HCT116 (cell line): ENCODE measurements at regions not wholly inside any gene's neighbourhood (a gene's known extent, or its start where the extent isn't known, plus 50 kb on each side); places are given as distances from the start of the nearest gene placed in this dataset.
"Not testable (repeated sequence)": the region's sequence is repeated elsewhere in the genome, so short reads cannot be mapped to it uniquely, and the experiment has no call there.

Experiments
- ATAC-seq: fragments of 200-7000 bp; cut with Tn5 transposase; 2 replicates; pipeline ENCODE4 v1.9.1; 2020; ENCODE audit warnings: mild to moderate bottlenecking, moderate library complexity
- BruUV-seq: library from RNA; stranded (reverse); fragments of 400-500 nt; replicated peaks from 2 replicates; lab custom pipeline; 2021; lab: Mats Ljungman, UMichigan
- CTCF ChIA-PET: fragments of 300-600 bp; sonication (Branson Sonifier 250); formaldehyde crosslinking; loops from one replicate; lab custom pipeline; 2021; ENCODE audit warnings: antibody characterized with exemption; lab: Charles Lee
- POLR2A ChIA-PET: fragments of 300-600, 350-600 bp; sonication (Branson Sonifier 250); formaldehyde crosslinking; loops from one replicate; lab custom pipeline; 2021; ENCODE audit warnings: antibody characterized with exemption; lab: Charles Lee
- RAD21 ChIA-PET, 2 experiments: fragments of 300-600 bp; sonication (Branson Sonifier 250); formaldehyde crosslinking; loops; one replicate each; lab custom pipeline; 2023; ENCODE audit warnings: low total read pairs in 2 of 2; ENCODE audit not compliant: uncharacterized antibody in 2 of 2, unreplicated experiment in 2 of 2, low non-redundant PET in 1 of 2; lab: Charles Lee
- DNase-seq: peaks from one replicate; pipeline ENCODE4 v3.0.0-alpha.2; 2010; ENCODE audit warnings: low read depth, low spot score
- H2AFZ ChIP-seq: fragments of 200-600 bp; shearing (Covaris generic), sonication (generic); 2 replicates; pipeline ENCODE4 v1.6.1; 2017; ENCODE audit warnings: low read depth, mixed run types, mixed read lengths, antibody characterized with exemption, low read length; ENCODE audit not compliant: poor library complexity, severe bottlenecking
- H3K27ac ChIP-seq: 2 replicates; pipeline ENCODE4 v1.5.1; 2012; ENCODE audit warnings: low read depth, low read length
- H3K27me3 ChIP-seq: fragments of 200-600 bp; sonication (generic); 2 replicates; pipeline ENCODE4 v1.6.1; 2016; ENCODE audit warnings: mixed run types, low read length, mixed read lengths; ENCODE audit not compliant: insufficient read depth
- H3K36me3 ChIP-seq, 2 experiments: fragments of 200-500 bp in 1 of 2; fragments of 200-600 bp in 1 of 2; sonication (Bioruptor generic) in 1 of 2; sonication (generic) in 1 of 2; 2 replicates each; pipeline versions ENCODE4 v1.5.1 to v1.6.1; 2014 to 2016; ENCODE audit warnings: low read length in 2 of 2, inconsistent platforms in 1 of 2, mixed read lengths in 1 of 2, mixed run types in 1 of 2; ENCODE audit not compliant: insufficient read depth in 2 of 2, control insufficient read depth in 1 of 2
- H3K4me1 ChIP-seq, 2 experiments: fragments of 200-600 bp in 1 of 2; sonication (generic) in 1 of 2; 2 replicates each; pipeline versions ENCODE4 v1.5.1 to v1.6.1; 2012 to 2017; ENCODE audit warnings: low read length in 2 of 2, inconsistent platforms in 1 of 2, mild to moderate bottlenecking in 1 of 2, mixed read lengths in 1 of 2, mixed run types in 1 of 2, moderate library complexity in 1 of 2; ENCODE audit not compliant: insufficient read depth in 2 of 2, control insufficient read depth in 1 of 2
- H3K4me2 ChIP-seq: fragments of 200-600 bp; sonication (generic); 2 replicates; pipeline ENCODE4 v1.6.1; 2017; ENCODE audit warnings: mixed run types, low read length, mixed read lengths
- H3K4me3 ChIP-seq, 2 experiments: fragments of 200-600 bp in 1 of 2; sonication (generic) in 1 of 2; replicated peaks in 1 of 2; 2 replicates each; pipeline ENCODE4 v1.5.1; 2011 to 2016; ENCODE audit warnings: low read length in 2 of 2, control low read depth in 1 of 2, low read depth in 1 of 2, mild to moderate bottlenecking in 1 of 2, mixed read lengths in 1 of 2, mixed run types in 1 of 2
- H3K79me2 ChIP-seq: fragments of 200-600 bp; sonication (generic); 2 replicates; pipeline ENCODE4 v1.6.1; 2017; ENCODE audit warnings: mild to moderate bottlenecking, mixed run types, low read length, moderate library complexity, mixed read lengths; ENCODE audit not compliant: insufficient read depth
- H3K9ac ChIP-seq: fragments of 200-600 bp; sonication (generic); 2 replicates; pipeline ENCODE4 v1.6.1; 2016; ENCODE audit warnings: low read length, mixed read lengths
- H3K9me2 ChIP-seq: fragments of 200-600 bp; sonication (generic), shearing (Covaris generic); 2 replicates; pipeline ENCODE4 v1.6.1; 2017; ENCODE audit warnings: mixed run types, mild to moderate bottlenecking, moderate library complexity; ENCODE audit not compliant: insufficient read depth
- H3K9me3 ChIP-seq, 2 experiments: fragments of 200-500 bp in 1 of 2; fragments of 200-600 bp in 1 of 2; sonication (Bioruptor generic) in 1 of 2; sonication (generic) in 1 of 2; 2 replicates each; pipeline ENCODE4 v1.6.1; 2014 to 2017; ENCODE audit warnings: low read length in 2 of 2, mixed read lengths in 2 of 2, inconsistent platforms in 1 of 2, low read depth in 1 of 2, mild to moderate bottlenecking in 1 of 2, mixed run types in 1 of 2, moderate library complexity in 1 of 2; ENCODE audit not compliant: control insufficient read depth in 1 of 2, insufficient read depth in 1 of 2
- H4K20me1 ChIP-seq: fragments of 200-600 bp; sonication (generic), shearing (Covaris generic); 2 replicates; pipeline ENCODE4 v1.6.1; 2017; ENCODE audit warnings: mixed run types, mild to moderate bottlenecking, moderate library complexity; ENCODE audit not compliant: insufficient read depth
- ATF3 ChIP-seq: IDR thresholded peaks from 2 replicates; pipeline ENCODE4 v1.6.1; 2012
- CBX3 ChIP-seq: IDR thresholded peaks from 2 replicates; pipeline ENCODE4 v1.6.1; 2012; ENCODE audit warnings: low read depth
- CTCF ChIP-seq, 3 experiments: fragments of 200-600 bp in 1 of 3; sonication (generic) in 1 of 3; IDR thresholded peaks in 2 of 3; conservative IDR thresholded peaks in 1 of 3; 2 replicates each; pipeline ENCODE4 v1.5.1; 2012 to 2017; ENCODE audit warnings: low read depth in 2 of 3, low read length in 2 of 3, antibody characterized with exemption in 1 of 3, borderline replicate concordance in 1 of 3, control low read depth in 1 of 3, mild to moderate bottlenecking in 1 of 3, mixed read lengths in 1 of 3, mixed run types in 1 of 3, moderate library complexity in 1 of 3; ENCODE audit not compliant: insufficient read depth in 1 of 3
- EGR1 ChIP-seq: IDR thresholded peaks from 2 replicates; pipeline ENCODE4 v1.6.1; 2012; ENCODE audit warnings: low read depth
- ELF1 ChIP-seq: IDR thresholded peaks from 2 replicates; pipeline ENCODE4 v1.6.1; 2012; ENCODE audit warnings: low read depth, borderline replicate concordance
- EZH2 ChIP-seq: fragments of 200-600 bp; sonication (generic); IDR thresholded peaks from 2 replicates; pipeline ENCODE4 v1.6.1; 2017; ENCODE audit warnings: antibody characterized with exemption, mixed run types
- EZH2phosphoT487 ChIP-seq: fragments of 200-600 bp; IDR thresholded peaks from 2 replicates; pipeline ENCODE4 v1.6.1; 2018; ENCODE audit warnings: antibody characterized with exemption, borderline replicate concordance
- FOSL1 ChIP-seq: IDR thresholded peaks from 2 replicates; pipeline ENCODE4 v1.6.1; 2012; ENCODE audit warnings: low read depth
- SIN3A ChIP-seq: IDR thresholded peaks from 2 replicates; pipeline ENCODE4 v1.6.1; 2012; ENCODE audit warnings: low read depth
- SRF ChIP-seq: IDR thresholded peaks from 2 replicates; pipeline ENCODE4 v1.6.1; 2012; ENCODE audit warnings: low read depth
- ZFX ChIP-seq: fragments of 450-650 bp; IDR thresholded peaks from 2 replicates; pipeline ENCODE4 v1.6.1; 2017
- intact Hi-C: fragments of 100-400 bp; cut with micrococcal nuclease; formaldehyde crosslinking; loops from 2 replicates; pipeline ENCODE4 v1.10.0; 2022

DNA sequence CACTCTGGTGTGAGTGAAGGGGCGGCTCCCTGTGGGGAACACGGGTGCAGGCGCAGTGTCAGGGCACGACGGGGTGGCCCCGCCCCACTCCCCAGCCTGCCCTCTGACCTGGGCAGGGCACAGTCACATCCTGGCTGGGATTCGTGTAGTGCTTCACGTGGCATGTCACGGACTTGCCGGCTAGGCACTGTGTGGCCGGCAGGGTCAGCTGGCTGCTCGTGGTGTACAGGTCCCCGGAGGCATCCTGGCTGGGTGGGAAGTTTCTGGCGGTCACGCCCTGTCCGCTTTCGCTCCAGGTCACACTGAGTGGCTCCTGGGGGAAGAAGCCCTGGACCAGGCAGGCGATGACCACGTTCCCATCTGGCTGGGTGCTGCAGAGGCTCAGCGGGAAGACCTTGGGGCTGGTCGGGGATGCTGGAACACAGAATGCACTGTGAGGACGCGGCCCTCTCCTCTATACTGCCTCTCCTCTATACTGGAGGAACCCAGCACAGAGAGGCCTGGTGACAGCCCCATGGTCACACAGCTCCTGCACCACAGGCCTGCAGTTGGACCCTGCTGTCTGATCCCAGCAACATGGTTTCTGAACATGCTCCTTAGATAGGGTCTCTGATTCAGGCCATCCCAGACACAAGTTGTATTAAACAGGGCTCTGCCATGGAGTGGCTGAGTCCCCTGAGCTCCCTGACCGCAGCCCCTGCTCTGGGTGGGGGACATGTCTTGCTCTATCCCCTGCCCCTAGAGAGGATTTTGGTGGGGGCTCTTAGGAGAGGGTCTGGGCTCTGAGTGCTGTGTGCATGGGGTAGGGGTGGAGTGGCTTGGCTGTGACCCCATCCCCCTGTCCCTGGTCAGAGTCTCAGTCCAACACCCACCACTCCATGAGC is 182.1 kb downstream of the TMEM121 start:
- H3K79me2 ChIP-seq, BruUV-seq, H3K4me3 ChIP-seq, H3K27ac ChIP-seq, POLR2A ChIA-PET, H4K20me1 ChIP-seq, H3K36me3 ChIP-seq, CTCF ChIA-PET, H3K4me1 ChIP-seq, H3K4me2 ChIP-seq, ATAC-seq, H2AFZ ChIP-seq, intact Hi-C loops, H3K9me3 ChIP-seq, DNase-seq, H3K27me3 ChIP-seq, RAD21 ChIA-PET, H3K9me2 ChIP-seq, H3K9ac ChIP-seq: not testable (repeated sequence)

- no peak for DNase-seq
- no TSS peak for BruUV-seq
- H3K9me3 ChIP-seq = no peaks in the 10 kb centered on the region
Observed at GRCh38 chr14:105709281-105710118, 183.1 kb downstream of the TMEM121 start.

More at GRCh38 chr14:105709281-105710118, 183.1 kb downstream of the TMEM121 start:
- Histone ChIP-seq H3K9ac (no peak overlapping the region), H3K9me2 (no peaks in the 10 kb centered on the region), H2AFZ (no peak overlapping the region)
- ChIA-PET POLR2A (no interaction called here), CTCF (no interaction called here)
- TF ChIP-seq SRF (no peak), FOSL1 (no peak), EZH2 (no peak), ZFX (no peak), EGR1 (no peak), EZH2phosphoT487 (no peak), ATF3 (no peak), CBX3 (no peak), CTCF (IDR thresholded peaks at IDR 0.05 in 2 of 3, conservative IDR thresholded peaks at IDR 0.05 in 1 of 3; ENCODE audit: borderline replicate concordance in 1 of 3, insufficient read depth in 1 of 3, low read depth in 2 of 3, low read length in 2 of 3) (no peak), ELF1 (no peak), SIN3A (no peak)
- TF ChIP-seq, all 23 proteins: peak for 0
- H4K20me1 ChIP-seq = no peaks in the 10 kb centered on the region
- H3K27ac ChIP-seq = peak overlapping the region; percentile 10; the same call in 1 of the 2 replicates
- H3K4me1 ChIP-seq = peaks cover 4 to 6% of the 10 kb centered on the region in 2 experiments; a peak in 2 of 4 replicates
- ATAC-seq = peak; percentile 61
- RAD21 ChIA-PET = no interaction called here
- intact Hi-C loops = no loop called here
- no peak overlapping the region for H3K4me2 ChIP-seq
- no peaks in the 10 kb centered on the region for H3K36me3 ChIP-seq
- no peaks in the 10 kb centered on the region for H3K27me3 ChIP-seq
- no peak overlapping the region for H3K4me3 ChIP-seq
- no peaks in the 10 kb centered on the region for H3K79me2 ChIP-seq
